ENCODE measurements at regions not wholly inside any gene's neighbourhood (a gene's known extent, or its start where the extent isn't known, plus 50 kb on each side); places are given as distances from the start of the nearest gene placed in this dataset.
"Not testable (repeated sequence)": the region's sequence is repeated elsewhere in the genome, so short reads cannot be mapped to it uniquely, and the experiment has no call there.

DNA sequence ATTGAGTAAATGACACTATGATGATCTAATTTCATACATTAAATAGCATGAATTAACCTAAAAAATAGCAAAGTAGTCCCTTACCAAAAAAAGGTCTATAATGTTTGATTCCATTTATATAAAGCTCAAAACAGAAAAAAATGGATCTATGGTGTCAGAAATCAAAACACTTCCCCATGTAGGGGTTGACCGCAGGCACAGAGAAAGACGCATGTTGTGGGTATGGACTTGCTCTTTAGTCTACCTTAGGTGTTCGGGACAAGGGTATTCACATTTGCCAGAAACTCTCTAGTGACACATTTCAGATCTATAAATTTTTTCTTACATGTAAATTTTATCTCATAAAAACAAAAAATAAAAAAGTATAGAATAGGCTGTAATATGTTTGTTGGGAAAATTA lies 1262.9 kb downstream of the TMEM121 start:
- no peaks in the 10 kb centered on the region for H3K9me3 ChIP-seq
- DNase-seq = no peak
- intact Hi-C loops (cut with DNase I) = no loop called here
- H3K36me3 ChIP-seq = no peaks in the 10 kb centered on the region
- TF ChIP-seq, protein P1, sequence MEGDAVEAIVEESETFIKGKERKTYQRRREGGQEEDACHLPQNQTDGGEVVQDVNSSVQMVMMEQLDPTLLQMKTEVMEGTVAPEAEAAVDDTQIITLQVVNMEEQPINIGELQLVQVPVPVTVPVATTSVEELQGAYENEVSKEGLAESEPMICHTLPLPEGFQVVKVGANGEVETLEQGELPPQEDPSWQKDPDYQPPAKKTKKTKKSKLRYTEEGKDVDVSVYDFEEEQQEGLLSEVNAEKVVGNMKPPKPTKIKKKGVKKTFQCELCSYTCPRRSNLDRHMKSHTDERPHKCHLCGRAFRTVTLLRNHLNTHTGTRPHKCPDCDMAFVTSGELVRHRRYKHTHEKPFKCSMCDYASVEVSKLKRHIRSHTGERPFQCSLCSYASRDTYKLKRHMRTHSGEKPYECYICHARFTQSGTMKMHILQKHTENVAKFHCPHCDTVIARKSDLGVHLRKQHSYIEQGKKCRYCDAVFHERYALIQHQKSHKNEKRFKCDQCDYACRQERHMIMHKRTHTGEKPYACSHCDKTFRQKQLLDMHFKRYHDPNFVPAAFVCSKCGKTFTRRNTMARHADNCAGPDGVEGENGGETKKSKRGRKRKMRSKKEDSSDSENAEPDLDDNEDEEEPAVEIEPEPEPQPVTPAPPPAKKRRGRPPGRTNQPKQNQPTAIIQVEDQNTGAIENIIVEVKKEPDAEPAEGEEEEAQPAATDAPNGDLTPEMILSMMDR (IDR thresholded peaks at IDR 0.05) = no peak
- H3K4me1 ChIP-seq = no peaks in the 10 kb centered on the region
- no peak for ATAC-seq
- H3K27me3 ChIP-seq = peaks cover 0 to 23% of the 10 kb centered on the region in 2 donors
- H3K27ac ChIP-seq = no peak overlapping the region
- no peak overlapping the region for H3K4me3 ChIP-seq

DNA sequence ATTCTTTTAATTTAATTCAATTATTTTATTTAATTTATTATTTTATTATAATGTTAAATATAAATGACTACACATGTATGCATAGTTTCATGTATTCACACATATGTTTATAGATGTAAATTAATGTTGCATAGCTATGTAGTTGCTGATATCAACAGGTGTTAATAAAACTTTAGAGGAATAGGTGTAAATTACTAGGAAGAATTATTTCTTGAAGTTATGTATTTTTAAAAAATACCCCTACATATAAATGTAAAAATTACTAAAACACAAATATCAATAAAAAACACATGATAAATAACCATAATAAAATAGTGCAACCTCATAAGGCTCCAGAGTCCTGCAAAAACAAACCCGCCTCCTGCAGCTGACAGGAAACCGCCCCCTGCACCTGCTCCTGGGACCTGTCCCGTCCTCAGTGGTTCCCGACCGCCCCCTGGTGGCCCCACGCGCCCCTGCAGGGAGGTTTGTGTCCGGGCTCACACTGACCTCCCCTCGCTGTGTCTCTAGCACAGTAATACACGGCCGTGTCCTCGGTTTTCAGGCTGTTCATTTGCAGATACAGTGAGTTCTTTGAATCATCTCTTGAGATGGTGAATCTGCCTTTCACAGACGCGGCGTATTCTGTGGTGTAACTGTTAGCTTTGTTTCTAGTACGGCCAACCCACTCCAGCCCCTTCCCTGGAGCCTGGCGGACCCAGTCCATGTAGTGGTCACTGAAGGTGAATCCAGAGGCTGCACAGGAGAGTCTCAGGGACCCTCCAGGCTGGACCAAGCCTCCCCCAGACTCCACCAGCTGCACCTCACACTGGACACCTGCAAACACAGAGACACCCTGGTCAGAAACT lies 1264.0 kb downstream of the TMEM121 start:
- no peaks in the 10 kb centered on the region for H3K4me1 ChIP-seq
- intact Hi-C loops (cut with DNase I) = no loop called here
- TF ChIP-seq, protein P1 (IDR thresholded peaks at IDR 0.05) = peak; percentile 59 to 74
- H3K4me3 ChIP-seq = no peak overlapping the region
- H3K9me3 ChIP-seq = no peaks in the 10 kb centered on the region
- ATAC-seq (peak; percentile 55), DNase-seq (peak in 2 of 4 donors; percentile 49 to 94)
- no peak overlapping the region for H3K27ac ChIP-seq
- peaks cover 0 to 23% of the 10 kb centered on the region in 2 donors for H3K27me3 ChIP-seq
- H3K36me3 ChIP-seq = no peaks in the 10 kb centered on the region

DNA sequence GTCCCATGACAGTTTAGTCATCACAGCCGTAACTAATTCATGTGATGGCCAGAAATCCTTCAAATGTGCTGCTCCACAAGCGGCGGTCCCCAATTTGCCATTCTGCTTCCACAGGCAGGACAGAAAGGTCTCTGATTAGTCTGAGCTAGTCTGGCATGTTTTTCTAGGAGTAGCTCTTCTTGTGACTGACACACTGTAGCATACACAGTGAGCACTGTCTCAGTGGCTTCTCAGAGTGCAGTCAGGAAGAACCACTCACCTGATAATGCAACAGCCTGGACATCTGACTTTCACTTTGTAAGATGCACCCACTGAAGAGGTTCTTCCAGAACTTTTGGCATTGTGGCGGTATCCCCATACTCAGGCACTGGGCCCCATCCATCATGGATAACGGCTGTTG lies 1266.2 kb downstream of the TMEM121 start:
- Histone ChIP-seq H3K27ac (no peak overlapping the region), H3K36me3 (no peaks in the 10 kb centered on the region), H3K27me3 (peaks cover 0 to 23% of the 10 kb centered on the region in 2 donors), H3K4me3 (no peak overlapping the region), H3K9me3 (no peaks in the 10 kb centered on the region), H3K4me1 (no peaks in the 10 kb centered on the region)
- intact Hi-C loops (cut with DNase I) = no loop called here
- TF ChIP-seq, protein P1 (IDR thresholded peaks at IDR 0.05) = no peak
- DNase-seq (no peak), ATAC-seq (no peak)

DNA sequence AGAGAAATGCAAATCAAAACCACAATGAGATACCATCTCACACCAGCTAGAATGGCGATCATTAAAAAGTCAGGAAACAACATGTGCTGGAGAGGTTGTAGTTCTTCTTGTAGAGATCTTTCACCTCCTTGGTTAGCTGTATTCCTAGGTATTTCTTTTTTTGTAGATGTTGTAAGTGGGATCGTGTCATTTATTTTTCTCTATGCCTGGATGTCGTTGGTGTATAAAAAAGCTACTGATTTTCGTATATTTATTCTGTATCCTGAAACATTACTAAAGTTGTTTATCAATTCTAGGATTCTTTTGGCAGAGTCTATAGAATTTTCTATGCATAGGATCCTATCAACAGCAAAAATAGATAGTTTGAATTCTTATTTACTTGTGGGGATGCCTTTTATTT lies 1271.8 kb downstream of the TMEM121 start:
- H3K27me3 ChIP-seq = peaks cover 0 to 22% of the 10 kb centered on the region in 2 donors
- H3K9me3 ChIP-seq; H3K4me3 ChIP-seq; H3K4me1 ChIP-seq; DNase-seq; H3K27ac ChIP-seq; intact Hi-C loops (cut with DNase I); ATAC-seq; H3K36me3 ChIP-seq: not testable (repeated sequence)

DNA sequence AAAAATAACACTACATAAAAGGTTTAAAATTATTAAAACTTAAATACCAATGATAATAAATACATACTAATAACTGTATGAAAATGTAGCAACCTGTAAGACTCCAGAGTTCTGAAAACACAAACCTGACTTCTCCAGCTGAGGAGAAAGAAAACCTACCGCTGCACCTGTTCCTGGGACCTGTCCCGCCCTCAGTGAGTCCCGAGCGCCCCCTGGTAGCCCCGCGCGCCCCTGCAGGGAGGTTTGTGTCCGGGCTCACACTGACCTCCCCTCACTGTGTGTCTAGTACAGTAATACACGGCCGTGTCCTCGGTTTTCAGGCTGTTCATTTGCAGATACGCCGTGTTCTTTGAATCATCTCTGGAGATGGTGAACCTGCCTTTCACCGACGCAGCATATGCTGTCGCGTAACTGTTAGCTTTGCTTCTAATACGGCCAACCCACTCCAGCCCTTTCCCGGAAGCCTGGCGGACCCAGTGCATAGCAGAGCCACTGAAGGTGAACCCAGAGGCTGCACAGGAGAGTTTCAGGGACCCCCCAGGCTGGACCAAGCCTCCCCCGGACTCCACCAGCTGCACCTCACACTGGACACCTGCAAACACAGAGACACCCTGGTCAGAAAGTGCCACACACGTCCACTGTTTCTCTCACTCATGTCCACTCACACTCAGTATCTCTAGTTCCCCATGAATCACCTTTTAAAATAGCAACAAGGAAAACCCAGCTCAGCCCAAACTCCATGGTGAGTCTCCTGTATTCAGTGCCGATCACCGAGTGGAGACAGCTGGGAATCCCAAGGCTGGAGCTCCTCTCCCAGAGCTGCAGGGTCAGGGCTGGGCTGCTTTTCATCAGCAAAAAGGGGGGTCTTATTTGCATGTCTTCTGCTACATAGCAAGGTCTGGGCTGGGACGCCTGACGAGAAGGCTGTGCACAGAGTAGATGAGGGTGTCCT lies 1276.3 kb downstream of the TMEM121 start:
- TF ChIP-seq, protein P1 (IDR thresholded peaks at IDR 0.05) = no peak
- H3K27ac ChIP-seq = no peak overlapping the region
- no peaks in the 10 kb centered on the region for H3K4me1 ChIP-seq
- peaks cover 0 to 31% of the 10 kb centered on the region in 2 donors for H3K27me3 ChIP-seq
- no peak overlapping the region for H3K4me3 ChIP-seq
- DNase-seq (peak in 1 of 4 donors; percentile 74), ATAC-seq (no peak)
- H3K36me3 ChIP-seq = no peaks in the 10 kb centered on the region
- no peaks in the 10 kb centered on the region for H3K9me3 ChIP-seq
- intact Hi-C loops (cut with DNase I) = no loop called here

Data from left lung (tissue), 4 donors.